Fibroblast of pulmonary artery (primary cell): ENCODE measurements at regions not wholly inside any gene's neighbourhood (a gene's known extent, or its start where the extent isn't known, plus 50 kb on each side); places are given as distances from the start of the nearest gene placed in this dataset.

Experiments
- DNase-seq: peaks from one replicate; pipeline ENCODE4 v3.0.0-alpha.2; 2010; ENCODE audit warnings: low read depth
- H3K4me3 ChIP-seq: replicated peaks from 2 replicates; pipeline ENCODE4 v1.5.1; 2011; ENCODE audit warnings: low read depth, mild to moderate bottlenecking, control low read depth, low read length, moderate library complexity
- TF ChIP-seq, protein P1 (sequence below): IDR thresholded peaks from 2 replicates; pipeline ENCODE4 v1.5.1; 2011; ENCODE audit warnings: mild to moderate bottlenecking, control low read depth, low read length, inconsistent platforms; ENCODE audit errors: missing control alignments

DNA sequence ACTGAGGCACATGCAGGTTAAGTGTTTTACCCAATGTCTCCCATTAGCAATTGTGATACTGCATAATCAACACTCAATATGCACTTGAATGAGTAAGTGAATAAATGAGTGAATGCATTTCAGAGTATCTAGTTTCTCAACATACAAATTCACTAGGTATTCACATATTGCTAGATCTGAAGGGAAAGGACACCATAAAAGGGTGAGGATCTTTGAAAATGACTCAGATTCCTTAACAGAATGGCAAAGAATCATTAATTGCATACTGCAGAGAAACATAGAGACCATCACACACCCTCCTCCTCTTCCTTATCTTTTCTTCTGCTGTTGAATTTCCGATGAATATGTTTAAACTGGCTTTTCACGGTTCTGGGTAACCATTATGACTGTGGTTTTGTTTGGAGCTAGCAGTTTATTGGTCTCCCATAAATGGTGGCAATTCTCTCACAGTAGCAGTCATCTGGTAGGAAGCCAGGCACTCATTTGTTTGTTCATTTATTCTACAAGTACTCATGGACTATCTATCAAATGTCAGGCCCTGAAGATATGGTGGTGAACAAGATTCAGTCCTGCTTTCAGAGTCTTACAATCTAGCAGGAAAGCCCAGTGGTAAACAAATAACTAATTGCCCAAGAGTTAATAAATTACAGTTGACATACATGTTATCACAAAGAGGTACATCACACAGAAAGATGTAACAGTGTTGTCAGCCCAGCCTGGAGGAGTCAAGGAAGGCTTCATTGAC lies 70.2 kb downstream of the LLPH start:
- no peak overlapping the region for H3K4me3 ChIP-seq
- no peak for DNase-seq
- TF ChIP-seq, protein P1, sequence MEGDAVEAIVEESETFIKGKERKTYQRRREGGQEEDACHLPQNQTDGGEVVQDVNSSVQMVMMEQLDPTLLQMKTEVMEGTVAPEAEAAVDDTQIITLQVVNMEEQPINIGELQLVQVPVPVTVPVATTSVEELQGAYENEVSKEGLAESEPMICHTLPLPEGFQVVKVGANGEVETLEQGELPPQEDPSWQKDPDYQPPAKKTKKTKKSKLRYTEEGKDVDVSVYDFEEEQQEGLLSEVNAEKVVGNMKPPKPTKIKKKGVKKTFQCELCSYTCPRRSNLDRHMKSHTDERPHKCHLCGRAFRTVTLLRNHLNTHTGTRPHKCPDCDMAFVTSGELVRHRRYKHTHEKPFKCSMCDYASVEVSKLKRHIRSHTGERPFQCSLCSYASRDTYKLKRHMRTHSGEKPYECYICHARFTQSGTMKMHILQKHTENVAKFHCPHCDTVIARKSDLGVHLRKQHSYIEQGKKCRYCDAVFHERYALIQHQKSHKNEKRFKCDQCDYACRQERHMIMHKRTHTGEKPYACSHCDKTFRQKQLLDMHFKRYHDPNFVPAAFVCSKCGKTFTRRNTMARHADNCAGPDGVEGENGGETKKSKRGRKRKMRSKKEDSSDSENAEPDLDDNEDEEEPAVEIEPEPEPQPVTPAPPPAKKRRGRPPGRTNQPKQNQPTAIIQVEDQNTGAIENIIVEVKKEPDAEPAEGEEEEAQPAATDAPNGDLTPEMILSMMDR, result no peak

DNA sequence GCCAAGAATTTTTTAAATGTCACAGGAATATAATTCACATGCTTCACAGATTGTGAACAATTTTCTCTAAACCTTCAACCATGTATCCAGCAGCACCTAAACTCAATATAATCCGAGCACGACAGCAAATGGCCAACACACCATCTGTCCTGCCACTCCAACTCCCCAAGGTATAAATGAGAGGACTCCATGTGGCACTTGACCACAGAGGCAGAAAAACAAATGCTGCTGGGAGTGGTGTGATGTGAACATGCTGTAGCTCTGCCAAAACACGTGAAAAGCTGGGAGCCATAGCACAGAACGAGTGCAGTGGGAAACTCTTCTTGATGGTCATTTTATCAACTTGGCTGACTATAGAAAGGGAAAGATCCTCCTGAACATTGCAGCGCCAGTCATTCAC lies 70.9 kb downstream of the LLPH start:
- H3K4me3 ChIP-seq, result no peak overlapping the region
- no peak for DNase-seq
- TF ChIP-seq, protein P1, result no peak

DNA sequence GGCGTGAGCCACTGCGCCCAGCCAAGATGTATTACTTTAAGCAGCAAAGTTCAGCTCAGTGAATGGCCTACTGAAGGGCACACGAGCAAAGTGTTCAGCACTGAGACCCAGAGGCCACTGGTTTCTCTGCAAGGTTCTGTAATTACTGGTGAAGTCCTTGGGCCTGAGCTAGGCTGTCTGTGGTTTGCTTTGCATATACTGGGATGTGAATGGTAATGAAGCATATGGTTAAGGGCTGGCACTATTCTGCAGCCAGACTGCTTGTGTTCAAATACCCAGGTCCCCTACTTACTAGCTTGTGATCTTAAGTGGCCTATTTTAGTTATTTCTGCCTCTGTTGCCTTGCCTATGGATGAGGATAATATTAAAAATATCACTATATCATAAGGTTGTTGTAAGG lies 72.0 kb downstream of the LLPH start:
- no peak overlapping the region for H3K4me3 ChIP-seq
- TF ChIP-seq, protein P1, result no peak

DNA sequence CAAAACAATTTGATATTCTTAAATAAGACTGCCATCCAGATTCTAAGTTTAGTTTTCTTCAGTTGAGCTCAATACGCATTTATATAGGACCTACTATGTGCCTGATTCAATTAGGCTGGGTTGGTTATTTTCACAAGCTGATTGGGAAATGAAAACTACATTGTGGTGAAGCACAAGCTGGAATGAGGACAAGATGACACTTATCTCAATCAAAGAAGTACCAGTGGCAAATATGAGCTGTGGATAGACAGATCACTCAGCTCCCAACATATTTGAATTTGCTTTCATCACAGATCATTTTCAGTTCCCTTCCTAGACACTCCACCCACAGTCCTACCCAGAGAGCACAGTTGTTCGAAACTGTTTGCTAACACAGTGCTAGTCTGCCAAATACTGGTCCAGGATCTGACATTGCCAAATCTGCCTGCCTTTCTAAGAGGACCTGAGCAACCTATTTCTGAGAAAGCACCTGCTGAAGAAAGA lies 74.7 kb downstream of the LLPH start:
- H3K4me3 ChIP-seq, result no peak overlapping the region
- DNase-seq, result no peak
- TF ChIP-seq, protein P1, result no peak

More for the DNA sequence above, 72.0 kb downstream of the LLPH start:
- no peak for DNase-seq

DNA sequence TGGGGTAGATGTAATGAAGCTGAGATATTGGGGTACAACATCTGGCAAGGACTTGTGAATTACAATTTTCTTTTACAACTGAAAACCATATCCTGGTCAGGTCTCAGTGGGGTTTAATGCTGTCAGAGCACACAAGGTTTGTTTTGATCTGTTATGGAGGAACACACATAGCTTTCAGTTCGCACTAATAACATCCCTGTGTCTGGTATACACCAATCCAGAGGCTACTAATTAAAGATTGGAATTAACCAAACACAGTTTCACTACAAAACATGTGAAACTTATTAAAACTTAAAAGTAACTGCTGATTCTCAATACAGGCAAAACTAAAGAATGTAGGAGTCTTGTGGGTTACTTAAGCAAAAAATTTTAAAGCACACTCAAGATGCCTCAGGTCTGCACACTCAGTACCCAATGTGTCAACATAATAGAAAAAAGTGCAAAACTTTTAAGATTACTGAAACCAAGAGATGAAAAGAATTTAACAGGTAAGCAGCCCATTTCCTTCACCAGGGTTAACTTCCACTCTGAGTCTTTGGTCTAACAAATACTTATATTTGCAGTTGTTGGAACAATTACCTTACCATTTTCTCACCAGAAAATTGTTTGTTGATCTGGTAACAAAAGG lies 77.4 kb downstream of the LLPH start:
- no peak for DNase-seq
- TF ChIP-seq, protein P1, result no peak
- no peak overlapping the region for H3K4me3 ChIP-seq

DNA sequence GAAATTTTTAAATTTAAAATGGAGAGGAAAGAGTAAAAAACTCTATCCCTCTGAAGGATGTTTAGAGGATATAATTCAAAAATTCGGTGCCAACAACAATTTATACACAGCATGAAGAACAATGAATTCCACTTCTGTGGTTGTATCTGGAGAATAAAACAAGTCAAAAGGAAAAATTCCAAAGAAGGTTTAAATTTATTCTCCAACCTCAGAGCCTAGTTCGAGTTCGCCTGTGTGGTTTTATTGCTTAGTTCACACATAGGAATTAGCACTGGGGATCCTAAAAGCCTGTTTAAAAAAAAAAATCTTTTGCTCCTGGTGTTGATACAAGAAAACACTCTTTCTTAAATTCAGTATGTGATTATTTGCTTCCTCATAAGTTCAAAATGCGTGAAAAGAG lies 79.2 kb downstream of the LLPH start:
- DNase-seq, result no peak
- TF ChIP-seq, protein P1, result no peak
- H3K4me3 ChIP-seq, result no peak overlapping the region
